ENCODE measurements at regions not wholly inside any gene's neighbourhood (a gene's known extent, or its start where the extent isn't known, plus 50 kb on each side); places are given as distances from the start of the nearest gene placed in this dataset.

DNA sequence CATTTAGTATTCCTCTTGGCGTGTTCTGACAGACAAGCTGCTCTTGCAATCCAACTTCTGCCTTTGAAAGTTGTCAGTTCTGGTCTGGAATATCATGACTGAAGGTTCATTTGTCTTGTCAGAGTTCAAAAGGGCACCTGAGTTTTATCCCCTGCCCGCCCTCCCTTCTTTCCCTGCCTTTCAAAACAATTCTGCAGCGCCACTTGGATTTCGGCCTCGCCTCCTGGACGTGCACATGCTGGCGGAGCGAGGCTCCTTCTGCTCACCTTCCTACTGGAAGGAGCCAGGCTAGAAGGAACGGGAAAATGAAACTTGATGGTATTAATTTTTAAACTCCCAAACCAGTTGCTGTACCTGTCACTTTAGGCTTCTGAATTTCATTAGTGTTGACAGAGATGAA, 55.7 kb upstream of the HDGFL1 start:
- TF ChIP-seq, protein P1, sequence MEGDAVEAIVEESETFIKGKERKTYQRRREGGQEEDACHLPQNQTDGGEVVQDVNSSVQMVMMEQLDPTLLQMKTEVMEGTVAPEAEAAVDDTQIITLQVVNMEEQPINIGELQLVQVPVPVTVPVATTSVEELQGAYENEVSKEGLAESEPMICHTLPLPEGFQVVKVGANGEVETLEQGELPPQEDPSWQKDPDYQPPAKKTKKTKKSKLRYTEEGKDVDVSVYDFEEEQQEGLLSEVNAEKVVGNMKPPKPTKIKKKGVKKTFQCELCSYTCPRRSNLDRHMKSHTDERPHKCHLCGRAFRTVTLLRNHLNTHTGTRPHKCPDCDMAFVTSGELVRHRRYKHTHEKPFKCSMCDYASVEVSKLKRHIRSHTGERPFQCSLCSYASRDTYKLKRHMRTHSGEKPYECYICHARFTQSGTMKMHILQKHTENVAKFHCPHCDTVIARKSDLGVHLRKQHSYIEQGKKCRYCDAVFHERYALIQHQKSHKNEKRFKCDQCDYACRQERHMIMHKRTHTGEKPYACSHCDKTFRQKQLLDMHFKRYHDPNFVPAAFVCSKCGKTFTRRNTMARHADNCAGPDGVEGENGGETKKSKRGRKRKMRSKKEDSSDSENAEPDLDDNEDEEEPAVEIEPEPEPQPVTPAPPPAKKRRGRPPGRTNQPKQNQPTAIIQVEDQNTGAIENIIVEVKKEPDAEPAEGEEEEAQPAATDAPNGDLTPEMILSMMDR (IDR thresholded peaks at IDR 0.05) = no peak
- TF ChIP-seq EP300 (IDR thresholded peaks at IDR 0.05) (no peak), POLR2AphosphoS5 (IDR thresholded peaks at IDR 0.05) (no peak)

Data from sigmoid colon (tissue), 4 donors.